PFSK-1 (cell line): ENCODE measurements at regions not wholly inside any gene's neighbourhood (a gene's known extent, or its start where the extent isn't known, plus 50 kb on each side); places are given as distances from the start of the nearest gene placed in this dataset.

ENCODE experiments used
- POLR2AphosphoS5 ChIP-seq: IDR thresholded peaks from 2 replicates; pipeline ENCODE4 v1.6.1; 2012; ENCODE audit warnings: low read depth, mild to moderate bottlenecking, control low read depth, low read length, moderate library complexity
- REST ChIP-seq, 2 experiments: IDR thresholded peaks; 2 replicates each; pipeline versions ENCODE4 v1.6.1 to v1.8.0; 2011 to 2012; ENCODE audit warnings: low read depth in 2 of 2, low read length in 2 of 2, control low read depth in 1 of 2, inconsistent platforms in 1 of 2, mild to moderate bottlenecking in 1 of 2, moderate library complexity in 1 of 2; ENCODE audit not compliant: insufficient read depth in 1 of 2
- SIN3A ChIP-seq: IDR thresholded peaks from 2 replicates; pipeline ENCODE4 v1.6.1; 2012; ENCODE audit warnings: mild to moderate bottlenecking, low read length, moderate library complexity, borderline replicate concordance; ENCODE audit not compliant: insufficient read depth
- TAF1 ChIP-seq: IDR thresholded peaks from 2 replicates; pipeline ENCODE4 v1.6.1; 2012; ENCODE audit warnings: low read length, control low read depth, borderline replicate concordance; ENCODE audit not compliant: insufficient read depth

GRCh38 chr2:147442816-147443215 is 402.0 kb upstream of the ACVR2A start:
- TF ChIP-seq SIN3A = no peak
- no peak for TF ChIP-seq POLR2AphosphoS5
- TF ChIP-seq TAF1 = no peak
- TF ChIP-seq REST (IDR thresholded peaks at IDR 0.05; ENCODE audit: insufficient read depth in 1 of 2, low read depth in 2 of 2, low read length in 2 of 2) = no peak
